T-cell (primary cell): ENCODE measurements at regions not wholly inside any gene's neighbourhood (a gene's known extent, or its start where the extent isn't known, plus 50 kb on each side); places are given as distances from the start of the nearest gene placed in this dataset.

Source experiments
- ATAC-seq, 4 experiments: fragments of 200-7000 bp in 3 of 4; fragments of 150-1000 bp in 1 of 4; cut with Tn5 transposase; replicated peaks in 1 of 4; 1 replicate in 3 of 4; 2 replicates in 1 of 4; pipeline ENCODE4 v1.10.0; 2021; ENCODE audit warnings: moderate library complexity in 3 of 4, mild to moderate bottlenecking in 2 of 4, moderate number of reproducible peaks in 1 of 4
- CTCF ChIA-PET, 2 donors: fragments of 300-600 bp; sonication (Branson Sonifier 250); formaldehyde crosslinking; loops; one replicate each; lab custom pipeline; 2022; ENCODE audit warnings: antibody characterized with exemption in 2 of 2; lab: Charles Lee
- POLR2A ChIA-PET, 2 donors: fragments of 300-600 bp; sonication (Branson Sonifier 250); formaldehyde crosslinking; loops; one replicate each; lab custom pipeline; 2022; ENCODE audit warnings: antibody characterized with exemption in 2 of 2; lab: Charles Lee
- DNase-seq, 35 experiments: peaks; one replicate each; pipeline versions ENCODE4 v3.0.0 to v3.0.0-alpha.2; 2013 to 2023
- H3K27ac ChIP-seq: one replicate; pipeline ENCODE4 v1.5.1; 2013; ENCODE audit warnings: low read length
- H3K27me3 ChIP-seq, 2 experiments: replicated peaks in 1 of 2; 1 replicate in 1 of 2; 2 replicates in 1 of 2; pipeline versions ENCODE4 v1.6.1 to v1.7.0; 2013; ENCODE audit warnings: low read length in 1 of 2, mixed read lengths in 1 of 2; ENCODE audit not compliant: control insufficient read depth in 2 of 2, insufficient read depth in 2 of 2; ENCODE audit errors: extremely low read depth in 1 of 2
- H3K36me3 ChIP-seq, 2 donors: 1 replicate in 1 of 2; 2 replicates in 1 of 2; pipeline versions ENCODE4 v1.6.1 to v1.7.0; 2013; ENCODE audit warnings: low read length in 1 of 2; ENCODE audit not compliant: control insufficient read depth in 2 of 2, insufficient read depth in 1 of 2; ENCODE audit errors: extremely low read depth in 1 of 2
- H3K4me1 ChIP-seq, 2 experiments: 1 replicate in 1 of 2; 2 replicates in 1 of 2; pipeline versions ENCODE4 v1.6.1 to v1.7.0; 2013; ENCODE audit warnings: low read length in 2 of 2, mixed read lengths in 1 of 2; ENCODE audit not compliant: insufficient read depth in 2 of 2, control insufficient read depth in 1 of 2; ENCODE audit errors: extremely low read depth in 1 of 2
- H3K4me3 ChIP-seq, 2 donors: 1 replicate in 1 of 2; 2 replicates in 1 of 2; pipeline versions ENCODE4 v1.5.1 to v1.7.0; 2013; ENCODE audit warnings: mild to moderate bottlenecking in 2 of 2, low read length in 1 of 2, moderate library complexity in 1 of 2; ENCODE audit not compliant: control insufficient read depth in 1 of 2; ENCODE audit errors: extremely low read depth in 1 of 2
- H3K9me3 ChIP-seq: 2 replicates; pipeline ENCODE4 v1.7.0; 2013
- H3K27ac Mint-ChIP-seq, 2 donors: one replicate each; pipeline ENCODE4 v1.8.0; 2020 to 2021; ENCODE audit warnings: mild to moderate bottlenecking in 2 of 2, mixed read lengths in 2 of 2
- H3K27me3 Mint-ChIP-seq, 2 donors: one replicate each; pipeline ENCODE4 v1.8.0; 2021 to 2022; ENCODE audit warnings: mixed read lengths in 2 of 2
- H3K36me3 Mint-ChIP-seq: one replicate; pipeline ENCODE4 v1.8.0; 2021; ENCODE audit warnings: mixed read lengths
- H3K4me1 Mint-ChIP-seq, 3 donors: one replicate each; pipeline ENCODE4 v1.8.0; 2020 to 2022; ENCODE audit warnings: mixed read lengths in 3 of 3, mild to moderate bottlenecking in 1 of 3
- H3K4me3 Mint-ChIP-seq, 3 donors: one replicate each; pipeline ENCODE4 v1.8.0; 2020 to 2022; ENCODE audit warnings: mild to moderate bottlenecking in 3 of 3, mixed read lengths in 3 of 3, moderate library complexity in 3 of 3
- H3K9me3 Mint-ChIP-seq, 3 donors: one replicate each; pipeline ENCODE4 v1.8.0; 2020 to 2022; ENCODE audit warnings: mixed read lengths in 3 of 3
- WGBS: methylation state at CpG from one replicate; pipeline ENCODE4 v1.1.5; 2013; ENCODE audit warnings: missing lambda C conversion rate; ENCODE audit not compliant: insufficient coverage; 5-methylcytosine and 5-hydroxymethylcytosine counted together

DNA sequence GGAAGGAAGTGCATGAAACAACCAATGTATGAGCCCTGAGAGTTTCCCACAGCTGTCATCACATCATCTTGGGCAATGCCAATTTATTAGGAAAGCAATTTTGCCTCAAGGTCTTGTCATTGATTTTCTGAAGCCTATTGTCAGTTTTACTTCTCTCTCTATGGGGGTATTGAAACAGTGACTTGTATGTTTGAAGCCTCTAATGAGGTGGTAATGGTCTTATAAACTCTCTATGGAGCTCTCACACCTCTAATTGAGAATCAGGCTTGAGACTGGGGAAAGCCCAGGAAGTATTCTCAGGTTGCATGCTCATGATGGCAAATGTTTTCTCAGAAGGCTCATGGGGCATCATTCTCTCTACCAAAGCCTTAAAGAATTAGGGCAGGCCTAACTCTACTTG, 308.2 kb upstream of the EMCN start:
- Histone ChIP-seq H3K27ac (no peak overlapping the region), H3K4me3 (no peak overlapping the region), H3K27me3 (peaks cover 0 to 2% of the 10 kb centered on the region in 2 experiments), H3K4me1 (no peaks in the 10 kb centered on the region), H3K36me3 (no peaks in the 10 kb centered on the region), H3K9me3 (no peaks in the 10 kb centered on the region)
- no peak for DNase-seq
- Mint-ChIP-seq H3K27ac (no peak overlapping the region), H3K27me3 (peaks cover 0 to 4% of the 10 kb centered on the region in 2 donors), H3K9me3 (peaks cover 5 to 9% (median 5%) of the 10 kb centered on the region in 3 donors), H3K36me3 (no peaks in the 10 kb centered on the region), H3K4me3 (no peak overlapping the region), H3K4me1 (no peaks in the 10 kb centered on the region)
- POLR2A ChIA-PET, result no interaction called here
- ATAC-seq, result no peak
- CTCF ChIA-PET, result no interaction called here

- no peak overlapping the region for H3K4me3 Mint-ChIP-seq
- Histone ChIP-seq H3K4me1 (no peaks in the 10 kb centered on the region), H3K9me3 (no peaks in the 10 kb centered on the region), H3K27ac (no peak overlapping the region), H3K27me3 (peaks cover 0 to 2% of the 10 kb centered on the region in 2 experiments), H3K4me3 (no peak overlapping the region), H3K36me3 (no peaks in the 10 kb centered on the region)
- ChIA-PET POLR2A (no interaction called here), CTCF (no interaction called here)
- peaks cover 0 to 4% of the 10 kb centered on the region in 2 donors for H3K27me3 Mint-ChIP-seq
- H3K9me3 Mint-ChIP-seq, result peaks cover 5 to 6% (median 5%) of the 10 kb centered on the region in 3 donors
- H3K27ac Mint-ChIP-seq, result no peak overlapping the region
- DNase-seq, result no peak
- no peak for ATAC-seq
- no peaks in the 10 kb centered on the region for H3K4me1 Mint-ChIP-seq
- H3K36me3 Mint-ChIP-seq, result no peaks in the 10 kb centered on the region
Measured at GRCh38 chr4:100823993-100824323, 306.1 kb upstream of the EMCN start.

DNA sequence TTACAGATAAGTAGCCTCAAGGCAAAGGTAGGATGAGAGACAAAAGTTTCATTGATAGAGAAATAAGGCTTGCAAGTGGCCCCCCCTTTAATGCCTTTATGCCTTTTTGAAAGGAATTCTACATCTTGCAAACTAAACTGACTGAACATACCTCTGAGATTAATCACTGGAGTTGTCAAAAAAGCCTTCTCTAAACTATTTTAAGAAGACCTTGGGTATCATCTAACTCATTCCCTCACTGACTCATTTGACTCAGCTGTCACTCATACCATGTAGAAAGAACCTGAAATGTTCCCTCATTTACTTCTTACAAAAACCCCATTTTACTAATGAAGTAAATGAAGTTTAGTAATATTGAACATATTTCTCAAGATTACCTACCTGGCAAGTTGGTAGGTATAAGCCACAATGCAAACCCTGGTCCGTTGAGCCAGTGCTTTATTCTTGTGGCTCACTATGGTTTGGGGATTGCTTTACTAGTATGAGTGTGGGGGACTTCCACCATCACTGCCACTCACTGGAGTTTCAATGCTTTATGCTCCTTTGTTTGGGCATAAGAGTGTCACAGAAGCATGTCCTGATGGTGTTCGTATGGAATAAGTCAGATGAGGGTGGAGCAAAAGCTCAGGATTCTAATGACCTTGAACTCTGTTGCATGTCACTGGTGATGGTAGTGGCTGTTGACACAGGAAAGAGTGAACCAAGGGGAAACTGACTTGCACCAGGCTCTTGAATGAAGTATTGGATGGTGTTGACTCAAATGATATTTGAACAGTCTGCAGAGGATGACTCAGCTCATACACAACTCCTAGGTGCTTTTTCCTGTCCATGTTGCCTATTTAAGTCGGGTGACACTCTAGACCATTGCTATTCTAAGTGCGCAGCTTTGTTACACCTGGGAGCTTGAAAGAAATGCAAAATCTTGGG, 305.5 kb upstream of the EMCN start:
- Histone ChIP-seq H3K27ac (no peak overlapping the region), H3K4me3 (no peak overlapping the region), H3K4me1 (no peaks in the 10 kb centered on the region), H3K36me3 (no peaks in the 10 kb centered on the region), H3K9me3 (no peaks in the 10 kb centered on the region), H3K27me3 (peaks cover 0 to 2% of the 10 kb centered on the region in 2 experiments)
- Mint-ChIP-seq H3K4me1 (no peaks in the 10 kb centered on the region), H3K4me3 (no peak overlapping the region), H3K27ac (no peak overlapping the region), H3K9me3 (peaks cover 0 to under 1% (median under 1%) of the 10 kb centered on the region in 3 donors), H3K36me3 (no peaks in the 10 kb centered on the region), H3K27me3 (peaks cover 0 to under 1% of the 10 kb centered on the region in 2 donors)
- DNase-seq (no peak), ATAC-seq (no peak)
- ChIA-PET CTCF (no interaction called here), POLR2A (no interaction called here)
- 80% methylated on average over 1 of the region's 4 CpGs for WGBS

DNA sequence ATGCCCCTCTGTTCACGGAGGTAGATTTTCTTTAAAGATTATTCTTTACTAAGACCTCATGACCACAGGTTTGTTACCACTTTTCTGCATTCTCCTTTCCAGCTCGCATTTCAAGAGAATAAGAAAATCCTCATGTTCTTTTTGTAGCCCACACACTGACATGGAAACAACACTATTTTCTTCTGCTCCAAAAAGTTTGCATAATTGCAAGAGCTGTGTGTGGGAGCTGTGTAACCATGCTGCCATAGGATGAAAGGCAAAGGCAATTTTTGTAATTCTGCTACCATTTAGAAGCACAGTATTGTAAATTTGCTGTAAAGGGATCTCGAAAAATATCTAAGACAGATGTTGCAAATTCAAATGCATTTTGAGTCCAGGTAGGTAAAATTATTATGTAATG, 302.4 kb upstream of the EMCN start:
- Histone ChIP-seq H3K4me3 (no peak overlapping the region), H3K27ac (no peak overlapping the region), H3K4me1 (no peaks in the 10 kb centered on the region), H3K9me3 (no peaks in the 10 kb centered on the region), H3K27me3 (peaks cover 0 to 2% of the 10 kb centered on the region in 2 experiments), H3K36me3 (no peaks in the 10 kb centered on the region)
- no peak for ATAC-seq
- H3K36me3 Mint-ChIP-seq, result no peaks in the 10 kb centered on the region
- CTCF ChIA-PET, result no interaction called here
- H3K4me3 Mint-ChIP-seq, result no peak overlapping the region
- POLR2A ChIA-PET, result no interaction called here
- peaks cover 0 to 3% of the 10 kb centered on the region in 2 donors for H3K27me3 Mint-ChIP-seq
- H3K9me3 Mint-ChIP-seq, result no peaks in the 10 kb centered on the region
- no peak for DNase-seq
- H3K4me1 Mint-ChIP-seq, result no peaks in the 10 kb centered on the region
- WGBS, result no CpG with 5 or more reads among the region's 3 CpGs
- no peak overlapping the region for H3K27ac Mint-ChIP-seq

- peaks cover 0 to 5% of the 10 kb centered on the region in 2 donors for H3K27me3 Mint-ChIP-seq
- H3K27ac Mint-ChIP-seq, result no peak overlapping the region
- CTCF ChIA-PET, result no interaction called here
- Histone ChIP-seq H3K27me3 (peaks cover 0 to 2% of the 10 kb centered on the region in 2 experiments), H3K4me3 (no peak overlapping the region), H3K9me3 (no peaks in the 10 kb centered on the region), H3K4me1 (no peaks in the 10 kb centered on the region), H3K36me3 (no peaks in the 10 kb centered on the region), H3K27ac (no peak overlapping the region)
- no peak for ATAC-seq
- no peaks in the 10 kb centered on the region for H3K36me3 Mint-ChIP-seq
- DNase-seq, result no peak
- H3K4me1 Mint-ChIP-seq, result no peaks in the 10 kb centered on the region
- WGBS, result 81% methylated on average over 3 of the region's 5 CpGs
- no peak overlapping the region for H3K4me3 Mint-ChIP-seq
- no peaks in the 10 kb centered on the region for H3K9me3 Mint-ChIP-seq
- POLR2A ChIA-PET, result no interaction called here
Measured at GRCh38 chr4:100819505-100819904, 301.7 kb upstream of the EMCN start.

- no peaks in the 10 kb centered on the region for H3K4me1 Mint-ChIP-seq
- no peak overlapping the region for H3K4me3 ChIP-seq
- H3K9me3 ChIP-seq, result no peaks in the 10 kb centered on the region
- H3K27me3 Mint-ChIP-seq, result peaks cover 0 to 5% of the 10 kb centered on the region in 2 donors
- H3K4me1 ChIP-seq, result no peaks in the 10 kb centered on the region
- H3K27ac Mint-ChIP-seq, result no peak overlapping the region
- no peaks in the 10 kb centered on the region for H3K9me3 Mint-ChIP-seq
- H3K27me3 ChIP-seq, result no peaks in the 10 kb centered on the region
- POLR2A ChIA-PET, result no interaction called here
- DNase-seq, result no peak
- no peaks in the 10 kb centered on the region for H3K36me3 ChIP-seq
- ATAC-seq, result no peak
- H3K27ac ChIP-seq, result no peak overlapping the region
- WGBS, result 100% methylated on average over 2 of the region's 2 CpGs
- no peak overlapping the region for H3K4me3 Mint-ChIP-seq
- CTCF ChIA-PET, result no interaction called here
- H3K36me3 Mint-ChIP-seq, result no peaks in the 10 kb centered on the region
Measured at GRCh38 chr4:100816436-100817045, 298.7 kb upstream of the EMCN start.
